ENCODE measurements at regions not wholly inside any gene's neighbourhood (a gene's known extent, or its start where the extent isn't known, plus 50 kb on each side); places are given as distances from the start of the nearest gene placed in this dataset.

GRCh38 chrX:69050051-69050765 lies 115.0 kb downstream of the PJA1 start:
- TF ChIP-seq POLR2A (IDR thresholded peaks at IDR 0.05) (no peak), CTCF (IDR thresholded peaks at IDR 0.05) (no peak)
